SK-N-SH (cell line): ENCODE measurements at regions not wholly inside any gene's neighbourhood (a gene's known extent, or its start where the extent isn't known, plus 50 kb on each side); places are given as distances from the start of the nearest gene placed in this dataset.

ENCODE experiments used
- CTCF ChIP-seq: fragments of 200-600 bp; sonication (generic); IDR thresholded peaks from 2 replicates; pipeline ENCODE4 v1.6.1; 2017; ENCODE audit warnings: antibody characterized with exemption, mild to moderate bottlenecking, moderate library complexity
- EP300 ChIP-seq, 2 experiments: IDR thresholded peaks; 2 replicates each; pipeline versions ENCODE4 v1.4.0 to v1.6.1; 2012; ENCODE audit warnings: borderline replicate concordance in 1 of 2, low read depth in 1 of 2, low read length in 1 of 2
- JUND ChIP-seq: IDR thresholded peaks from 2 replicates; pipeline ENCODE4 v1.4.0; 2012

- TF ChIP-seq CTCF (peak; percentile 50), JUND (no peak), EP300 (IDR thresholded peaks at IDR 0.05; ENCODE audit: borderline replicate concordance in 1 of 2, low read depth in 1 of 2, low read length in 1 of 2) (no peak)
These were observed 126.2 kb downstream of the PRRX1 start for GRCh38 chr1:170790175-170790574.
